Suprapubic skin (tissue), 4 donors: ENCODE measurements at regions not wholly inside any gene's neighbourhood (a gene's known extent, or its start where the extent isn't known, plus 50 kb on each side); places are given as distances from the start of the nearest gene placed in this dataset.

Source experiments
- EP300 ChIP-seq: sonication (generic); formaldehyde crosslinking; IDR thresholded peaks from one replicate; pipeline ENCODE4 v1.6.1; 2017; ENCODE audit warnings: antibody characterized with exemption
- POLR2A ChIP-seq, 2 donors: fragments of 450-650 bp; IDR thresholded peaks; one replicate each; pipeline ENCODE4 v1.6.1; 2017; ENCODE audit warnings: antibody characterized with exemption in 2 of 2, mild to moderate bottlenecking in 2 of 2, moderate library complexity in 2 of 2
- POLR2AphosphoS5 ChIP-seq, 3 donors: sonication (generic); formaldehyde crosslinking; IDR thresholded peaks; one replicate each; pipeline ENCODE4 v1.6.1; 2017; ENCODE audit warnings: antibody characterized with exemption in 3 of 3
- TF ChIP-seq, protein P1 (sequence below), 2 donors: fragments of 200-600 bp in 1 of 2; fragments of 450-650 bp in 1 of 2; sonication (generic) in 1 of 2; IDR thresholded peaks; one replicate each; pipeline ENCODE4 v1.5.1; 2016 to 2019; ENCODE audit warnings: antibody characterized with exemption in 2 of 2, mild to moderate bottlenecking in 1 of 2, moderate library complexity in 1 of 2

- no peak for TF ChIP-seq POLR2A (IDR thresholded peaks at IDR 0.05)
- no peak for TF ChIP-seq POLR2AphosphoS5 (IDR thresholded peaks at IDR 0.05)
- TF ChIP-seq, protein P1, sequence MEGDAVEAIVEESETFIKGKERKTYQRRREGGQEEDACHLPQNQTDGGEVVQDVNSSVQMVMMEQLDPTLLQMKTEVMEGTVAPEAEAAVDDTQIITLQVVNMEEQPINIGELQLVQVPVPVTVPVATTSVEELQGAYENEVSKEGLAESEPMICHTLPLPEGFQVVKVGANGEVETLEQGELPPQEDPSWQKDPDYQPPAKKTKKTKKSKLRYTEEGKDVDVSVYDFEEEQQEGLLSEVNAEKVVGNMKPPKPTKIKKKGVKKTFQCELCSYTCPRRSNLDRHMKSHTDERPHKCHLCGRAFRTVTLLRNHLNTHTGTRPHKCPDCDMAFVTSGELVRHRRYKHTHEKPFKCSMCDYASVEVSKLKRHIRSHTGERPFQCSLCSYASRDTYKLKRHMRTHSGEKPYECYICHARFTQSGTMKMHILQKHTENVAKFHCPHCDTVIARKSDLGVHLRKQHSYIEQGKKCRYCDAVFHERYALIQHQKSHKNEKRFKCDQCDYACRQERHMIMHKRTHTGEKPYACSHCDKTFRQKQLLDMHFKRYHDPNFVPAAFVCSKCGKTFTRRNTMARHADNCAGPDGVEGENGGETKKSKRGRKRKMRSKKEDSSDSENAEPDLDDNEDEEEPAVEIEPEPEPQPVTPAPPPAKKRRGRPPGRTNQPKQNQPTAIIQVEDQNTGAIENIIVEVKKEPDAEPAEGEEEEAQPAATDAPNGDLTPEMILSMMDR (IDR thresholded peaks at IDR 0.05) = no peak
- TF ChIP-seq EP300 = no peak
Measured at GRCh38 chr2:217372794-217373193, 512.9 kb upstream of the TNP1 start.
